ENCODE measurements at regions not wholly inside any gene's neighbourhood (a gene's known extent, or its start where the extent isn't known, plus 50 kb on each side); places are given as distances from the start of the nearest gene placed in this dataset.

DNA sequence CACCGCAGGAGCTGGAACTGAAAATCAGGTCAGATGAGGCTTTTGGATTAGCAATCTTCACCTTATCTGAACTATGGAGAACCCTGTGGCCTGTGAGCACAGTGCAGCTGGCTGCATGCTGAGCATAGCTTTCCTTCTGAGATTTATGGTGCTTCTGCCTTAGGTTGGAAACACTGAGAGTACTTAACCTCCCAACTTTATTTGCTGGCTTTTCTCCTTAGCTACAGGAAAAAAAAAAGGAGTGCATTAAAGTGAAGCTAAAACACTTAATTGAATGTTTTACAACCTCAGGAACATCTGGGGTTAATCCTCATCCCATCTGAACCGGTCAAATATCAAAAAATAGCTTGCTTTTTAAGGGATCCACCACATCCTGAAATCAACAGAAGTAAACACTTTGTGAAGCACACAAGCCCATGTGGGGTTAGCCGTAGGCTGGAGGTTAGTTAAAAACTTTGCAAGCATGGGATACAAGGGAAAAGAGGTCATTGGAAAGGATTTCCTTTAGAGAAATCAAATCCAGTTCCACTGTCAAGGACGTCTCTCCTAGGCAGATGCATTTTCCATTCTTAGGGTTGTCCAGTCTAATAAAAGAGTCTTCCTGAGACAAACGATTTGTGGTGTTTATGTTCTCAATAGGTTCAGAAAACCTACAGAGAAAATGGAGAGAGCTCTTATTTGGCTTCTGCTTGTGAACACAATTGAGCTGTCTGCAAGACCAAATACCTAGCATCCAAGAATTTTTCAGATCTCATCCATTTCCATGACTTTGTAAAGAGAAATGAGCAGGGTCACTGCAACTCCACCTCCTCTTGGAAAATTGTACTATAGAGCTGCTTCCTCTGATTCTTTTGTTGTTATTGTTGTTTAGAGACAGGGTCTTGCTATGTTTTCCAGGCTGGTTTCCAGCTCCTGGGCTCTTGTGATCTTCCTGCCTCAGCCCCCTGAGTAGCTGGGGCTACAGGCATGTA lies 470.4 kb upstream of the IGFBP3 start:
- H3K18ac ChIP-seq (ENCODE audit: low read length), result no peak overlapping the region
- no peak overlapping the region for H3K14ac ChIP-seq (ENCODE audit: low read length)
- peaks cover 2 to 8% of the 10 kb centered on the region in 2 experiments for H3K4me1 ChIP-seq (ENCODE audit: control insufficient read depth in 1 of 2, insufficient read depth in 2 of 2, low read length in 2 of 2)
- no peak overlapping the region for H4K8ac ChIP-seq (ENCODE audit: low read depth, low read length)
- H4K91ac ChIP-seq (ENCODE audit: low read depth, low read length), result no peak overlapping the region
- no peaks in the 10 kb centered on the region for H3K79me2 ChIP-seq (ENCODE audit: control insufficient read depth, insufficient read depth, low read length, poor library complexity)
- no peak overlapping the region for H3K23ac ChIP-seq (ENCODE audit: low read length)
- H3K27me3 ChIP-seq (ENCODE audit: insufficient read depth, low read length), result no peaks in the 10 kb centered on the region
- no peak overlapping the region for H3K4ac ChIP-seq (ENCODE audit: low read depth, low read length)
- no peak overlapping the region for H3K27ac ChIP-seq (ENCODE audit: low read depth, low read length)
- peak; percentile 21 to 49 for DNase-seq
- peaks cover 0 to 4% of the 10 kb centered on the region in 2 experiments for H3K36me3 ChIP-seq (ENCODE audit: control insufficient read depth in 1 of 2, insufficient read depth in 2 of 2, low read length in 2 of 2)
- no CpG with 5 or more reads among the region's 5 CpGs for WGBS (ENCODE audit: extremely low coverage, insufficient coverage, insufficient read length)
- no peak overlapping the region for H3K4me3 ChIP-seq (ENCODE audit: low read depth, low read length)
- no peak overlapping the region for H2BK120ac ChIP-seq (ENCODE audit: insufficient read depth, low read length, poor library complexity)
- H3K79me1 ChIP-seq (ENCODE audit: low read length), result peaks cover 2% of the 10 kb centered on the region
- H2BK5ac ChIP-seq (ENCODE audit: low read depth, low read length, poor library complexity), result no peak overlapping the region
- H2BK12ac ChIP-seq (ENCODE audit: low read length), result no peak overlapping the region
- H3K9me3 ChIP-seq (ENCODE audit: insufficient read depth, low read depth, low read length), result no peaks in the 10 kb centered on the region
- H2AK5ac ChIP-seq (ENCODE audit: low read length), result no peak overlapping the region
- no peak overlapping the region for H3K4me2 ChIP-seq (ENCODE audit: low read length)
- no peak overlapping the region for H4K12ac ChIP-seq (ENCODE audit: low read depth, low read length)
- no peak overlapping the region for H2AFZ ChIP-seq (ENCODE audit: insufficient read depth, low read length, poor library complexity)
- no peak overlapping the region for H3K9ac ChIP-seq (ENCODE audit: low read length)

DNA sequence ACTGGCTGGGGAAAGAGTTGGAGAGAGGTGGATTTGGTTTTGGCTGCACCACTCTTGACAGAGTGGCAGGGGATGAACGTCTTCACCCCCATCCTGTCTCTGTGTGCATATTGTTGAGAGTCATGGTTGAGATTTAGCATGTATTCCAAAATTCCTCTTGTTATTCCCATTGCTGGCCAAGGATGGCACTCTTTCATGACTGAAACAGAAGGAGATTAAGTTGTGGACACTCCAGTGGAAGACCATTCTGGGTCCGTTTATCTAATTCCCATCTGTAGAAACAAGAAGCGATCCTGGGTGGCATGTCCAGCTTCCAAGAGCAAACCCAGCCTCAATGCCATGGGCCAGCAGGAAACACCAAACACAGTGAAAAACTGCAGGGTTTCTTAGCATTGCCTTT lies 469.0 kb upstream of the IGFBP3 start:
- Histone ChIP-seq H3K27ac (ENCODE audit: low read depth, low read length) (no peak overlapping the region), H3K4me1 (ENCODE audit: control insufficient read depth in 1 of 2, insufficient read depth in 2 of 2, low read length in 2 of 2) (peaks cover 2 to 10% of the 10 kb centered on the region in 2 experiments), H3K4ac (ENCODE audit: low read depth, low read length) (no peak overlapping the region), H3K18ac (ENCODE audit: low read length) (no peak overlapping the region), H3K9me3 (ENCODE audit: insufficient read depth, low read depth, low read length) (no peaks in the 10 kb centered on the region), H2AFZ (ENCODE audit: insufficient read depth, low read length, poor library complexity) (no peak overlapping the region), H4K12ac (ENCODE audit: low read depth, low read length) (no peak overlapping the region), H3K79me1 (ENCODE audit: low read length) (peaks cover 2% of the 10 kb centered on the region), H2BK120ac (ENCODE audit: insufficient read depth, low read length, poor library complexity) (no peak overlapping the region), H3K27me3 (ENCODE audit: insufficient read depth, low read length) (no peaks in the 10 kb centered on the region), H3K79me2 (ENCODE audit: control insufficient read depth, insufficient read depth, low read length, poor library complexity) (no peaks in the 10 kb centered on the region), H3K36me3 (ENCODE audit: control insufficient read depth in 1 of 2, insufficient read depth in 2 of 2, low read length in 2 of 2) (peaks cover 0 to 4% of the 10 kb centered on the region in 2 experiments), H3K23ac (ENCODE audit: low read length) (no peak overlapping the region), H2BK5ac (ENCODE audit: low read depth, low read length, poor library complexity) (no peak overlapping the region), H3K14ac (ENCODE audit: low read length) (no peak overlapping the region), H3K4me3 (ENCODE audit: low read depth, low read length) (no peak overlapping the region), H2AK5ac (ENCODE audit: low read length) (no peak overlapping the region), H3K4me2 (ENCODE audit: low read length) (no peak overlapping the region), H4K8ac (ENCODE audit: low read depth, low read length) (no peak overlapping the region), H4K91ac (ENCODE audit: low read depth, low read length) (no peak overlapping the region), H2BK12ac (ENCODE audit: low read length) (no peak overlapping the region), H3K9ac (ENCODE audit: low read length) (no peak overlapping the region)
- DNase-seq, result no peak
- WGBS (ENCODE audit: extremely low coverage, insufficient coverage, insufficient read length), result no CpG with 5 or more reads among the region's 3 CpGs

DNA sequence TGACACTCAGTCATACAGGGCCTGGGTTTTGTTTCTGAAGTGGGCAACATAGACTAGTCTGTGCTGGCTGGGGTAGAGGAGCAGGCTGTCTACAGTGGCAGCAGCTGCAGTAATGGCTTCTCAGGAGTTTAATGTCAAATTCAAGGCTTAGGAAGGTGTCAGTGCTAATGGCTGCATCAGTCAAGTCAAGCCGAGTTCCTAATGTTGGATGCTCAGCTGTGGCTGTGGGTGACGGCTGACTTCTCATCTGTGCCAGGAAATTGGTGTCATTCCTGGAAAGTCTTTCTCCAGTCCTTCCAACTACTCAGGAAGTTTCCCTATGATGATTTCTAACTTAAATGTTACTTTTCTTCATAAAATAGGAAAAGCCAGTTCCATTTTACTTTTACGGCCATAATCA lies 468.1 kb upstream of the IGFBP3 start:
- no peak overlapping the region for H2AFZ ChIP-seq (ENCODE audit: insufficient read depth, low read length, poor library complexity)
- H3K27me3 ChIP-seq (ENCODE audit: insufficient read depth, low read length), result no peaks in the 10 kb centered on the region
- H2BK12ac ChIP-seq (ENCODE audit: low read length), result peak overlapping the region; percentile 17
- no peak overlapping the region for H2BK120ac ChIP-seq (ENCODE audit: insufficient read depth, low read length, poor library complexity)
- WGBS (ENCODE audit: extremely low coverage, insufficient coverage, insufficient read length), result no CpG with 5 or more reads among the region's 3 CpGs
- H2AK5ac ChIP-seq (ENCODE audit: low read length), result no peak overlapping the region
- no peak overlapping the region for H3K4me3 ChIP-seq (ENCODE audit: low read depth, low read length)
- no peak overlapping the region for H4K8ac ChIP-seq (ENCODE audit: low read depth, low read length)
- no peak overlapping the region for H4K12ac ChIP-seq (ENCODE audit: low read depth, low read length)
- H4K91ac ChIP-seq (ENCODE audit: low read depth, low read length), result no peak overlapping the region
- H3K27ac ChIP-seq (ENCODE audit: low read depth, low read length), result no peak overlapping the region
- peaks cover 0 to 4% of the 10 kb centered on the region in 2 experiments for H3K36me3 ChIP-seq (ENCODE audit: control insufficient read depth in 1 of 2, insufficient read depth in 2 of 2, low read length in 2 of 2)
- DNase-seq, result no peak
- H3K18ac ChIP-seq (ENCODE audit: low read length), result no peak overlapping the region
- peaks cover 2 to 10% of the 10 kb centered on the region in 2 experiments for H3K4me1 ChIP-seq (ENCODE audit: control insufficient read depth in 1 of 2, insufficient read depth in 2 of 2, low read length in 2 of 2)
- no peak overlapping the region for H3K9ac ChIP-seq (ENCODE audit: low read length)
- no peak overlapping the region for H3K14ac ChIP-seq (ENCODE audit: low read length)
- H2BK5ac ChIP-seq (ENCODE audit: low read depth, low read length, poor library complexity), result no peak overlapping the region
- peaks cover 2% of the 10 kb centered on the region for H3K79me1 ChIP-seq (ENCODE audit: low read length)
- no peaks in the 10 kb centered on the region for H3K79me2 ChIP-seq (ENCODE audit: control insufficient read depth, insufficient read depth, low read length, poor library complexity)
- H3K4me2 ChIP-seq (ENCODE audit: low read length), result no peak overlapping the region
- no peak overlapping the region for H3K23ac ChIP-seq (ENCODE audit: low read length)
- H3K9me3 ChIP-seq (ENCODE audit: insufficient read depth, low read depth, low read length), result no peaks in the 10 kb centered on the region
- H3K4ac ChIP-seq (ENCODE audit: low read depth, low read length), result no peak overlapping the region

DNA sequence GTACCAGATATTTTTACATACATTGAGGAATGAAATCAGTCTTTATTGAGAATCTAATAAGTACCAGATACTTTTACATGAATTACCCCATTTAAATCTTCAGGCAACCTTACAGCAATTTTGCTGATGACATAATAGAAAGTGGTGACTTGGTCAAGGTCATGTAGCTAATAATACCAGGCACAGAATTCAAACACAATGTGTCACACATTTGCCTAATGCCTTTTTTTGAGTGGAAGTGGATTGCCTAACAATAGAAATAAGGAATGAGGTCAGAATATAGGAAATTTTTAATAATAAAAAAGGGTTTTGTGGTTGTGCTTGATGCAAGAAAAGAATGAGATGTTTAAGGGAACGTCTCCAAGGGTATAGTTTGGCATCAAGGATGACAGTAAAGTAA lies 466.6 kb upstream of the IGFBP3 start:
- no peak overlapping the region for H3K4me2 ChIP-seq (ENCODE audit: low read length)
- H3K36me3 ChIP-seq (ENCODE audit: control insufficient read depth in 1 of 2, insufficient read depth in 2 of 2, low read length in 2 of 2), result peaks cover 0 to 4% of the 10 kb centered on the region in 2 experiments
- no peak overlapping the region for H2AFZ ChIP-seq (ENCODE audit: insufficient read depth, low read length, poor library complexity)
- H3K27me3 ChIP-seq (ENCODE audit: insufficient read depth, low read length), result no peaks in the 10 kb centered on the region
- H3K23ac ChIP-seq (ENCODE audit: low read length), result no peak overlapping the region
- H2BK5ac ChIP-seq (ENCODE audit: low read depth, low read length, poor library complexity), result no peak overlapping the region
- no peak overlapping the region for H3K27ac ChIP-seq (ENCODE audit: low read depth, low read length)
- no peak overlapping the region for H4K12ac ChIP-seq (ENCODE audit: low read depth, low read length)
- peaks cover 2 to 10% of the 10 kb centered on the region in 2 experiments for H3K4me1 ChIP-seq (ENCODE audit: control insufficient read depth in 1 of 2, insufficient read depth in 2 of 2, low read length in 2 of 2)
- no peak overlapping the region for H2BK12ac ChIP-seq (ENCODE audit: low read length)
- H3K79me1 ChIP-seq (ENCODE audit: low read length), result peaks cover 2% of the 10 kb centered on the region
- H4K91ac ChIP-seq (ENCODE audit: low read depth, low read length), result no peak overlapping the region
- no peak overlapping the region for H3K4ac ChIP-seq (ENCODE audit: low read depth, low read length)
- H3K14ac ChIP-seq (ENCODE audit: low read length), result no peak overlapping the region
- H4K8ac ChIP-seq (ENCODE audit: low read depth, low read length), result no peak overlapping the region
- no peak overlapping the region for H2AK5ac ChIP-seq (ENCODE audit: low read length)
- DNase-seq, result peak in 1 of 2 donors; percentile 2
- H2BK120ac ChIP-seq (ENCODE audit: insufficient read depth, low read length, poor library complexity), result no peak overlapping the region
- no peak overlapping the region for H3K18ac ChIP-seq (ENCODE audit: low read length)
- no peak overlapping the region for H3K9ac ChIP-seq (ENCODE audit: low read length)
- no peak overlapping the region for H3K4me3 ChIP-seq (ENCODE audit: low read depth, low read length)
- H3K9me3 ChIP-seq (ENCODE audit: insufficient read depth, low read depth, low read length), result no peaks in the 10 kb centered on the region
- no CpG with 5 or more reads among the region's 1 CpG for WGBS (ENCODE audit: extremely low coverage, insufficient coverage, insufficient read length)
- H3K79me2 ChIP-seq (ENCODE audit: control insufficient read depth, insufficient read depth, low read length, poor library complexity), result no peaks in the 10 kb centered on the region
